Esophagus muscularis mucosa (tissue), 4 donors: ENCODE measurements at regions not wholly inside any gene's neighbourhood (a gene's known extent, or its start where the extent isn't known, plus 50 kb on each side); places are given as distances from the start of the nearest gene placed in this dataset.

Experiments used
- DNase-seq: peaks from one replicate; pipeline ENCODE4 v3.0.0-alpha.2; 2017; ENCODE audit errors: extremely low spot score
- H3K27ac ChIP-seq, 4 donors: fragments of 200-600 bp; sonication (generic); replicated peaks in 1 of 4; 1 replicate in 3 of 4; 2 replicates in 1 of 4; pipeline ENCODE4 v1.5.1; 2016 to 2019; ENCODE audit warnings: mild to moderate bottlenecking in 1 of 4
- H3K27me3 ChIP-seq, 4 donors: fragments of 200-600 bp; sonication (generic); one replicate each; pipeline versions ENCODE4 v1.5.1 to v1.6.0; 2016 to 2019
- H3K36me3 ChIP-seq, 4 donors: fragments of 200-600 bp; sonication (generic); one replicate each; pipeline ENCODE4 v1.5.1; 2016 to 2019
- H3K4me1 ChIP-seq, 4 donors: fragments of 200-600 bp; sonication (generic); one replicate each; pipeline ENCODE4 v1.5.1; 2016 to 2019
- H3K4me3 ChIP-seq, 4 donors: fragments of 200-600 bp; sonication (generic); 1 replicate in 2 of 4; 2 replicates in 2 of 4; pipeline ENCODE4 v1.5.1; 2016 to 2019; ENCODE audit warnings: mild to moderate bottlenecking in 4 of 4, moderate library complexity in 1 of 4
- H3K9me3 ChIP-seq, 4 donors: fragments of 200-600 bp; sonication (generic); 1 replicate in 3 of 4; 2 replicates in 1 of 4; pipeline ENCODE4 v1.5.1; 2016 to 2019
- CTCF ChIP-seq, 3 experiments: fragments of 200-600 bp in 2 of 3; fragments of 450-650 bp in 1 of 3; sonication (generic) in 2 of 3; IDR thresholded peaks; one replicate each; pipeline ENCODE4 v1.5.1; 2017 to 2019; ENCODE audit warnings: antibody characterized with exemption in 3 of 3, mild to moderate bottlenecking in 2 of 3, moderate library complexity in 1 of 3
- EP300 ChIP-seq: sonication (generic); formaldehyde crosslinking; IDR thresholded peaks from one replicate; pipeline ENCODE4 v1.6.1; 2017; ENCODE audit warnings: antibody characterized with exemption
- POLR2A ChIP-seq: fragments of 450-650 bp; IDR thresholded peaks from one replicate; pipeline ENCODE4 v1.6.1; 2017; ENCODE audit warnings: antibody characterized with exemption, moderate library complexity, mild to moderate bottlenecking, low read depth
- POLR2AphosphoS5 ChIP-seq, 2 donors: sonication (generic); formaldehyde crosslinking; IDR thresholded peaks; one replicate each; pipeline ENCODE4 v1.6.1; 2017; ENCODE audit warnings: antibody characterized with exemption in 2 of 2
- WGBS: methylation state at CpG from one replicate; pipeline ENCODE4 v1.1.5; 2018; 5-methylcytosine and 5-hydroxymethylcytosine counted together
- intact Hi-C: fragments of 100-400 bp; cut with DNase I; formaldehyde crosslinking; loops from one replicate; pipeline ENCODE4 v1.15.1; 2023

- intact Hi-C loops = no loop called here
Observed at GRCh38 chr1:69485616-69486015, 82.1 kb upstream of the LRRC7 start.

GRCh38 chr1:69491416-69491815, 76.3 kb upstream of the LRRC7 start:
- no peaks in the 10 kb centered on the region for H3K27me3 ChIP-seq
- no peaks in the 10 kb centered on the region for H3K4me1 ChIP-seq
- no peak for DNase-seq
- intact Hi-C loops = no loop called here
- no peaks in the 10 kb centered on the region for H3K36me3 ChIP-seq
- H3K9me3 ChIP-seq = no peaks in the 10 kb centered on the region
- WGBS = 77% methylated on average over 2 of the region's 2 CpGs
- H3K27ac ChIP-seq = no peak overlapping the region
- no peak overlapping the region for H3K4me3 ChIP-seq
- TF ChIP-seq EP300 (no peak), CTCF (IDR thresholded peaks at IDR 0.05) (no peak), POLR2AphosphoS5 (IDR thresholded peaks at IDR 0.05) (no peak), POLR2A (no peak)

More at GRCh38 chr1:69485616-69486015, 82.1 kb upstream of the LRRC7 start:
- H3K4me1 ChIP-seq = no peaks in the 10 kb centered on the region
- H3K27me3 ChIP-seq = no peaks in the 10 kb centered on the region
- H3K27ac ChIP-seq = no peak overlapping the region
- no peak for TF ChIP-seq CTCF (IDR thresholded peaks at IDR 0.05)
- no peak for TF ChIP-seq POLR2AphosphoS5 (IDR thresholded peaks at IDR 0.05)
- TF ChIP-seq POLR2A = no peak
- TF ChIP-seq EP300 = no peak
- no peak overlapping the region for H3K4me3 ChIP-seq
- DNase-seq = no peak
- H3K36me3 ChIP-seq = no peaks in the 10 kb centered on the region
- no peaks in the 10 kb centered on the region for H3K9me3 ChIP-seq
- 100% methylated on average over 1 of the region's 1 CpG for WGBS

- intact Hi-C loops = no loop called here
- H3K36me3 ChIP-seq = no peaks in the 10 kb centered on the region
- no peak for TF ChIP-seq EP300
- no peak for TF ChIP-seq POLR2A
- no peak for TF ChIP-seq POLR2AphosphoS5 (IDR thresholded peaks at IDR 0.05)
- TF ChIP-seq CTCF (IDR thresholded peaks at IDR 0.05) = no peak
- no peak overlapping the region for H3K27ac ChIP-seq
- WGBS = 89% methylated on average over 3 of the region's 3 CpGs
- no peaks in the 10 kb centered on the region for H3K9me3 ChIP-seq
- no peak for DNase-seq
- no peak overlapping the region for H3K4me3 ChIP-seq
- H3K27me3 ChIP-seq = no peaks in the 10 kb centered on the region
- no peaks in the 10 kb centered on the region for H3K4me1 ChIP-seq
Observed at GRCh38 chr1:69492286-69492685, 75.4 kb upstream of the LRRC7 start.

GRCh38 chr1:69494221-69494620, 73.5 kb upstream of the LRRC7 start:
- no peak overlapping the region for H3K27ac ChIP-seq
- no peaks in the 10 kb centered on the region for H3K4me1 ChIP-seq
- H3K4me3 ChIP-seq = no peak overlapping the region
- intact Hi-C loops = no loop called here
- no peak for TF ChIP-seq POLR2AphosphoS5 (IDR thresholded peaks at IDR 0.05)
- TF ChIP-seq EP300 = no peak
- TF ChIP-seq POLR2A = no peak
- no peak for TF ChIP-seq CTCF (IDR thresholded peaks at IDR 0.05)
- H3K36me3 ChIP-seq = no peaks in the 10 kb centered on the region
- H3K9me3 ChIP-seq = no peaks in the 10 kb centered on the region
- H3K27me3 ChIP-seq = no peaks in the 10 kb centered on the region
- DNase-seq = no peak

- intact Hi-C loops = no loop called here
- Histone ChIP-seq H3K36me3 (no peaks in the 10 kb centered on the region), H3K9me3 (no peaks in the 10 kb centered on the region), H3K4me3 (no peak overlapping the region), H3K27ac (no peak overlapping the region), H3K27me3 (no peaks in the 10 kb centered on the region), H3K4me1 (no peaks in the 10 kb centered on the region)
- DNase-seq = no peak
- no peak for TF ChIP-seq EP300
- WGBS = 74% methylated on average over 4 of the region's 4 CpGs
Observed at GRCh38 chr1:69497441-69498221, 70.1 kb upstream of the LRRC7 start.
